Left ventricle myocardium inferior (tissue), 1 donor: ENCODE measurements at regions not wholly inside any gene's neighbourhood (a gene's known extent, or its start where the extent isn't known, plus 50 kb on each side); places are given as distances from the start of the nearest gene placed in this dataset.
"Not testable (repeated sequence)": the region's sequence is repeated elsewhere in the genome, so short reads cannot be mapped to it uniquely, and the experiment has no call there.

Source experiments
- DNase-seq: peaks from one replicate; pipeline ENCODE4 v3.0.0-alpha.2; 2020
- H3K27ac ChIP-seq: fragments of 200-600 bp; replicated peaks from 2 replicates; pipeline ENCODE4 v1.8.0; 2021
- H3K27me3 ChIP-seq: fragments of 200-600 bp; 2 replicates; pipeline ENCODE4 v1.8.0; 2021; ENCODE audit warnings: low read depth
- H3K36me3 ChIP-seq: fragments of 200-600 bp; 2 replicates; pipeline ENCODE4 v1.8.0; 2021
- H3K4me1 ChIP-seq: fragments of 200-600 bp; 2 replicates; pipeline ENCODE4 v1.8.0; 2021
- H3K4me3 ChIP-seq: fragments of 200-600 bp; 2 replicates; pipeline ENCODE4 v1.8.0; 2021; ENCODE audit warnings: mild to moderate bottlenecking, moderate library complexity
- H3K9me3 ChIP-seq: fragments of 200-600 bp; replicated peaks from 2 replicates; pipeline ENCODE4 v1.8.0; 2021
- intact Hi-C: fragments of 100-400 bp; cut with micrococcal nuclease; formaldehyde crosslinking; loops from one replicate; pipeline ENCODE4 v1.11.0; 2022
- TF ChIP-seq, protein P1 (sequence below): fragments of 200-600 bp; IDR thresholded peaks from 2 replicates; pipeline ENCODE4 v1.8.0; 2021; ENCODE audit warnings: antibody characterized with exemption, mild to moderate bottlenecking, borderline replicate concordance
- donor health status: DM: no; HTN: yes; CAD: no; lungs with severe emphysema.

GRCh38 chrX:50988649-50989048, 78.1 kb downstream of the BMP15 start:
- H3K9me3 ChIP-seq, result no peaks in the 10 kb centered on the region
- H3K4me1 ChIP-seq, result no peaks in the 10 kb centered on the region
- intact Hi-C loops, result no loop called here
- H3K27ac ChIP-seq, result no peak overlapping the region
- H3K36me3 ChIP-seq, result no peaks in the 10 kb centered on the region
- no peak for DNase-seq
- TF ChIP-seq, protein P1, sequence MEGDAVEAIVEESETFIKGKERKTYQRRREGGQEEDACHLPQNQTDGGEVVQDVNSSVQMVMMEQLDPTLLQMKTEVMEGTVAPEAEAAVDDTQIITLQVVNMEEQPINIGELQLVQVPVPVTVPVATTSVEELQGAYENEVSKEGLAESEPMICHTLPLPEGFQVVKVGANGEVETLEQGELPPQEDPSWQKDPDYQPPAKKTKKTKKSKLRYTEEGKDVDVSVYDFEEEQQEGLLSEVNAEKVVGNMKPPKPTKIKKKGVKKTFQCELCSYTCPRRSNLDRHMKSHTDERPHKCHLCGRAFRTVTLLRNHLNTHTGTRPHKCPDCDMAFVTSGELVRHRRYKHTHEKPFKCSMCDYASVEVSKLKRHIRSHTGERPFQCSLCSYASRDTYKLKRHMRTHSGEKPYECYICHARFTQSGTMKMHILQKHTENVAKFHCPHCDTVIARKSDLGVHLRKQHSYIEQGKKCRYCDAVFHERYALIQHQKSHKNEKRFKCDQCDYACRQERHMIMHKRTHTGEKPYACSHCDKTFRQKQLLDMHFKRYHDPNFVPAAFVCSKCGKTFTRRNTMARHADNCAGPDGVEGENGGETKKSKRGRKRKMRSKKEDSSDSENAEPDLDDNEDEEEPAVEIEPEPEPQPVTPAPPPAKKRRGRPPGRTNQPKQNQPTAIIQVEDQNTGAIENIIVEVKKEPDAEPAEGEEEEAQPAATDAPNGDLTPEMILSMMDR, result peak; percentile 60
- no peak overlapping the region for H3K4me3 ChIP-seq
- H3K27me3 ChIP-seq, result no peaks in the 10 kb centered on the region

DNA sequence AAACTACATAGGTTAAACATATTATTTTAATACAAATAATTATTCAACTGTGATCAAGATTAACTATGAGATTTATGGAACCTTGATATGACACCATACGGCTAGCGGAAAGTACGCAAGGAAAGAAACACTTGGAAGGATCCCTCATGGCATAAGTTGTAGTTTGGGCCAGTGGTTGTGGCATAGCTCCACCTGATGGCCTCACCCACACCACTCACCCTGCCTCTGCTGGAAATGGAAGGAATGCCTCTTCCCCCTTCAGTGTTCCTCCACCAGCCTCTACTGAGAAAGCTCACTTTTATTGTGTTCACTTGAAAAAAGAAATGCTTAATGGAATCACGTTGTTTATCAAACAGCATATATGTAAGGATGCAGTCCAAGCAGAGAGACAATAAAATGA, 86.4 kb downstream of the BMP15 start:
- Histone ChIP-seq H3K4me1 (no peaks in the 10 kb centered on the region), H3K4me3 (no peak overlapping the region), H3K27me3 (no peaks in the 10 kb centered on the region), H3K27ac (no peak overlapping the region), H3K36me3 (no peaks in the 10 kb centered on the region), H3K9me3 (no peaks in the 10 kb centered on the region)
- DNase-seq, result no peak
- TF ChIP-seq, protein P1, result no peak
- intact Hi-C loops, result no loop called here

DNA sequence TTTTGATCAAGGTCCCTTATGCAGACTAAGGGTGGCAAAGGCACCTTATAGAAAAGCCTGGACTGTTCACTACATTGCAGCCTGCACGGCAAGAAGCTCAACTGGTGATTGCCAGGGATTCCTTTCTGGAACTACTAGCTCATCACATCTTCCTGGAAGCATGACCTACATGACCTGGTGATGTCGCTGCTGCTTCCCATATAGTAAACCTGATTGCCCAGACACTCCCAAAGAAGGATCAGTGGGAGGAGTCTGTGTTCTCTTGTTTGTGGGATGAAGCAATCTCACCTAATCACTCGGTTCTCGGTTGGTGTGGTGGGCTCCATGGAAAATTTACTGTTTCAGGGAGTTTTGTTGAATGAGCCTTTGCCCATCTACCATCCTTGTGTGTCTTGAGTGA, 89.8 kb downstream of the BMP15 start:
- H3K4me1 ChIP-seq, H3K36me3 ChIP-seq, H3K9me3 ChIP-seq, H3K27me3 ChIP-seq, intact Hi-C loops, H3K27ac ChIP-seq, H3K4me3 ChIP-seq, DNase-seq: not testable (repeated sequence)

DNA sequence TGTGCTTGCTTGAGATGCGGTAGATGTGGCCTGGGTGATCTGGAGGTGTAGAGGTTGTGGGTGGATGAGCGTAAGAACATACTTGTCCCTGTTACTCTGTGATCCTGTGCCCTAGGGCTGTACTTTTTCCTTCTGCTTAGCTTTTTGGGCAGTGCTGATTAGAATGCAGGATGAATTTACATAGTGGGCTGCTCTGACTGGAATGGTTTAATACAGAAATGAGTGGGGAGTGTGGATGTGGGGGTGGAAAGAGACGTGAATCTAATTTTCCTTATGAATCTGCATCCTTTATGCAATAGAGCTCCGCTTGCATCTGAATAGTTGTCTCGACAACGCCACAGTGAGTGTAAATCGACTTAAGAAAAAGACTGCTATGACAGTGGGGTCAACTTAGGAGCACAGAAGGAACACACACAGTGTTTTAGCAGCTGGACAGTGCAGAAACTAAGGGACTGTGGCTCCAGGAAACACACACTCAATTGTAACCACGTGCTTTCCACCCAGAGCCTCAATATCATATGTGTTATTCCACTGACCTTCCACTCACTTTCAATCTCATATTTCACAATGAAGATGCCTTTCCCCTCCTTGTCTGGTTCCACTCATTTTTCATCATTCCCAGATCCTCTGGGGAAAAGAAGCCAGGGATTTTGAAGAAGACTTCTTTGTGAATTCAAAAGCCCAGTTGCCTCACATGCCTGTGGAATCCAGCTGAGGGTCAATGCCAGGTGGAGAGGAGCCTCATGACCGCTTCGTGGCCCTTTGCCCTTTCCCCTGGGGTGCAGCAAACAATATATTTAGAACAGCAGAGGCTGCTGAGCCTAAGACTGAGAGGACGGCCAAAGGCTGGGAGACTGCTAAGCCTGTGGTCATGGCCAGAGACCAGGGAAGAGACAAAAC, 91.4 kb downstream of the BMP15 start:
- intact Hi-C loops, H3K4me1 ChIP-seq, H3K27ac ChIP-seq, H3K9me3 ChIP-seq, H3K36me3 ChIP-seq, H3K4me3 ChIP-seq, H3K27me3 ChIP-seq: not testable (repeated sequence)
- DNase-seq, result peak; percentile 20

GRCh38 chrX:51006064-51006463, 95.5 kb downstream of the BMP15 start:
- DNase-seq, result no peak
- Histone ChIP-seq H3K27me3 (no peaks in the 10 kb centered on the region), H3K4me1 (no peaks in the 10 kb centered on the region), H3K36me3 (no peaks in the 10 kb centered on the region), H3K9me3 (no peaks in the 10 kb centered on the region), H3K4me3 (no peak overlapping the region), H3K27ac (no peak overlapping the region)
- intact Hi-C loops, result no loop called here
- TF ChIP-seq, protein P1, result no peak

DNA sequence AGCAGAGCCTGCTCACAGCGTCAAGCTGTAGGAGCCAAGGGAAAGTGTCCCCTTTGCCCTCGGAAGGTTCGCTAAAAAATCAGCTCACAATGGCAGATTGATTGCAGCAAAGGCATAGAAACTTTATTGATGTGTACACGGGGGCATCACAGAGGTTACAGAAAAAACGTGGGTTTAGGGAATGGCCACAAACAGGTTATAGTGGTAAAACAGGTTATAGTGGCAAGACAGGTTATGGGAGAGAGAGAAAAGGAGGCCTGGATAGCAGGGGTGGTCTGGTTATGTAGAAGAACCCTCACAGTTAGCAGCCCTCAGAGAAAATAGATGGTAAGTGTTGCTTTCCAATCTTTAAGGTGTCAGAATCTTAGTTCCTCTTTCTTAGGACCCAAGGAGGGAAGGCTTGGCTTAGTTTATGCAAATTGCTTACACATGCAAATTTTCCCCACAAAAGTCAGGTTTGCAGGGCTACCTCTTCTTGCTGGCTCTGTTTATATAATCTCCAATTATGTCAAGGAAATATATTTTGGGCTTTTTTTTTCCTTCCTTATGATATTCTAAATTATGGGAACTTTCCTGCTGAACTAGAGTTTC, 113.7 kb downstream of the BMP15 start:
- Histone ChIP-seq H3K4me3 (no peak overlapping the region), H3K27ac (no peak overlapping the region), H3K4me1 (no peaks in the 10 kb centered on the region), H3K27me3 (no peaks in the 10 kb centered on the region), H3K36me3 (no peaks in the 10 kb centered on the region), H3K9me3 (no peaks in the 10 kb centered on the region)
- intact Hi-C loops, result no loop called here
- DNase-seq, result no peak
- TF ChIP-seq, protein P1, result no peak
